Tibial nerve (tissue), 4 donors: ENCODE measurements at regions not wholly inside any gene's neighbourhood (a gene's known extent, or its start where the extent isn't known, plus 50 kb on each side); places are given as distances from the start of the nearest gene placed in this dataset.

Source experiments
- DNase-seq, 2 donors: peaks; one replicate each; pipeline ENCODE4 v3.0.0-alpha.2; 2019; ENCODE audit warnings: low spot score in 2 of 2
- H3K27ac ChIP-seq, 4 donors: fragments of 200-600 bp; sonication (generic) in 3 of 4; one replicate each; pipeline ENCODE4 v1.5.1; 2017 to 2019; ENCODE audit warnings: mild to moderate bottlenecking in 1 of 4
- H3K27me3 ChIP-seq, 2 donors: fragments of 200-600 bp; sonication (generic) in 1 of 2; one replicate each; pipeline versions ENCODE4 v1.5.1 to v1.6.0; 2017 to 2019
- H3K36me3 ChIP-seq, 3 donors: fragments of 200-600 bp; sonication (generic); one replicate each; pipeline ENCODE4 v1.5.1; 2018 to 2019
- H3K4me1 ChIP-seq, 4 donors: fragments of 200-600 bp; sonication (generic) in 3 of 4; one replicate each; pipeline ENCODE4 v1.5.1; 2017 to 2019
- H3K4me3 ChIP-seq, 4 donors: fragments of 200-600 bp; sonication (generic) in 3 of 4; one replicate each; pipeline ENCODE4 v1.5.1; 2017 to 2019; ENCODE audit warnings: mild to moderate bottlenecking in 1 of 4, moderate library complexity in 1 of 4
- H3K9me3 ChIP-seq, 4 donors: fragments of 200-600 bp; sonication (generic) in 3 of 4; one replicate each; pipeline ENCODE4 v1.5.1; 2017 to 2019
- CTCF ChIP-seq, 5 experiments: fragments of 200-600 bp in 3 of 5; fragments of 450-650 bp in 2 of 5; sonication (generic) in 3 of 5; IDR thresholded peaks; one replicate each; pipeline ENCODE4 v1.5.1; 2016 to 2019; ENCODE audit warnings: antibody characterized with exemption in 5 of 5, mild to moderate bottlenecking in 3 of 5, moderate library complexity in 2 of 5
- EP300 ChIP-seq, 2 donors: sonication (generic); formaldehyde crosslinking; IDR thresholded peaks; one replicate each; pipeline ENCODE4 v1.6.1; 2017; ENCODE audit warnings: antibody characterized with exemption in 2 of 2, mild to moderate bottlenecking in 1 of 2
- POLR2A ChIP-seq, 2 donors: fragments of 450-650 bp; IDR thresholded peaks; one replicate each; pipeline ENCODE4 v1.6.1; 2017; ENCODE audit warnings: antibody characterized with exemption in 2 of 2, mild to moderate bottlenecking in 2 of 2, moderate library complexity in 2 of 2
- WGBS, 2 donors: methylation state at CpG; one replicate each; pipeline ENCODE4 v1.1.5; 2018; 5-methylcytosine and 5-hydroxymethylcytosine counted together

GRCh38 chr12:107584563-107584962 lies 101.0 kb upstream of the PWP1 start:
- Histone ChIP-seq H3K27ac (no peak overlapping the region), H3K27me3 (no peaks in the 10 kb centered on the region), H3K4me3 (no peak overlapping the region), H3K36me3 (no peaks in the 10 kb centered on the region), H3K4me1 (peaks cover 0 to 8% (median 0%) of the 10 kb centered on the region in 4 donors), H3K9me3 (peaks cover 0 to 15% (median 0%) of the 10 kb centered on the region in 4 donors)
- TF ChIP-seq EP300 (IDR thresholded peaks at IDR 0.05), result no peak
- WGBS, 2 donors, result 41 to 88% methylated on average over 2 of the region's 2 CpGs
- DNase-seq, result no peak

DNA sequence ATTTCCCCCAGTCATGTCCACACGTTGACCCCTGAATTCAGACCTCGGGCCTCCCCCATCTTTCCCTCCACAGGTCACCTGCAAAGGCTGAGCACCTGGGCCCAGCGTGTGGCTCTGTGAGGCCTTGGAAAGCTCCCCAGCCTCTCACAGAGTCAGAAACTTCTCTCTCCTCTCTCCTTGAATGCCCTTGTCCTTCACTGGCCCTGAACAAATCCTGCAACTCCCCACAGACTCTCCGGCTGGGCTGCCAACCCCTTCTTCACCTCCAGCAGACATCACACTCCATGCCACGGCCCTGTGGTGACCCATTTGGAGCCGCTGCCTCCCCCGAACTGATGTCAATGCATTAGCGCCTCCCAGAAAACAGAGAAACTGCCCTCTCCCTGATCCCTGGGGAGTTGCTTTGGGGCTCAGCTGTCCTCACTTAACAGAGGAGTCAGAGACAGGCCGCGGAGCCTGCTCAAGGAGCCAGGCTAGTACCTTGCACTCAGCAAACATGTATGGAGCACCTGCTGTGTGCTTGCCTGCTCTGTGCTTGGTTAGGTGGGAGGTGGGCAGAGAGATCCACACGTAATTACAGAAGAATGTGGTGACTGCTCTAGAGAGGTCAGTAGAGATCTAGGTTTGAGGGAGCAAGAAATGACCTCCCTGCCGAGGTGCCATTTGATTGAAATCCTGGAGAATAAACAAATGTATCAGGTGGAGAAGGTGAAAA lies 99.2 kb upstream of the PWP1 start:
- no peak for DNase-seq
- Histone ChIP-seq H3K9me3 (peaks cover 0 to 15% (median 0%) of the 10 kb centered on the region in 4 donors), H3K4me3 (no peak overlapping the region), H3K27ac (no peak overlapping the region), H3K36me3 (no peaks in the 10 kb centered on the region), H3K27me3 (no peaks in the 10 kb centered on the region), H3K4me1 (peaks cover 0 to 3% (median 0%) of the 10 kb centered on the region in 4 donors)
- TF ChIP-seq CTCF (IDR thresholded peaks at IDR 0.05) (no peak), POLR2A (IDR thresholded peaks at IDR 0.05) (no peak), EP300 (IDR thresholded peaks at IDR 0.05) (no peak)
- 78 to 79% methylated on average over 11 to 12 of the region's 12 CpGs for WGBS, 2 donors

GRCh38 chr12:107590413-107590812 lies 95.2 kb upstream of the PWP1 start:
- no peak for TF ChIP-seq POLR2A (IDR thresholded peaks at IDR 0.05)
- TF ChIP-seq CTCF (IDR thresholded peaks at IDR 0.05), result no peak
- no peak for TF ChIP-seq EP300 (IDR thresholded peaks at IDR 0.05)
- 86 to 87% methylated on average over 3 of the region's 3 CpGs for WGBS, 2 donors
- no peak for DNase-seq
- no peaks in the 10 kb centered on the region for H3K36me3 ChIP-seq
- H3K4me3 ChIP-seq, result no peak overlapping the region
- no peak overlapping the region for H3K27ac ChIP-seq
- H3K4me1 ChIP-seq, result no peaks in the 10 kb centered on the region
- no peaks in the 10 kb centered on the region for H3K27me3 ChIP-seq
- peaks cover 0 to 31% (median 3%) of the 10 kb centered on the region in 4 donors for H3K9me3 ChIP-seq

DNA sequence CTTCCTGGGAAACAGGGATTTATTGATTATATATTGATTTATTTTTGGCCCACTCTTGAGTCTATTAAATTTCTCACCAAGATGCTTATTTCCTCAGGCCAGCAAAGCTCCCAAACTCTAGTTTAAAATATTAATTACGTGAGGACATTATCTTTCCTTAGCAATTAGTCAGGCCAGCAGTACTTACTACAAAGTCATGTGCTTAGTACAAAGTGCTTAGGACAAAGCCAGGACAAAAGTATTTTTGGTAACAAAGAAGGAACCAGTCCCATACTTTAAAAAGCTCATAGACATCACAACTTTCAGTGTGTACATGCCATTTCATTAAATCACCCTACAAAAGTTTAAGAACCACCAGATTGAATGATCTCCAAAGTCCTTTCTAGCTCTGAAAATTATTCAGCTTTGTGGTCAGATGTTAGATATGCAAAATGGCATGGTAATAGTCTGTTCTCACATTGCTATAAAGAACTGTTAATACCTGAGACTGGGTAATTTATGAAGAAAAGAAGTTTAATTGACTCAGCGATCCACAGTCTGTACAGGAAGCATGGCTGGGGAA lies 94.7 kb upstream of the PWP1 start:
- Histone ChIP-seq H3K27ac (no peak overlapping the region), H3K4me3 (no peak overlapping the region), H3K36me3 (no peaks in the 10 kb centered on the region), H3K9me3 (peaks cover 0 to 31% (median 3%) of the 10 kb centered on the region in 4 donors), H3K4me1 (no peaks in the 10 kb centered on the region), H3K27me3 (no peaks in the 10 kb centered on the region)
- DNase-seq, result no peak
- TF ChIP-seq EP300 (IDR thresholded peaks at IDR 0.05) (no peak), CTCF (IDR thresholded peaks at IDR 0.05) (no peak), POLR2A (IDR thresholded peaks at IDR 0.05) (no peak)
- 90% methylated on average over 2 of the region's 2 CpGs for WGBS, 2 donors

- Histone ChIP-seq H3K4me1 (no peaks in the 10 kb centered on the region), H3K27me3 (no peaks in the 10 kb centered on the region)
- WGBS, 2 donors, result 80 to 85% methylated on average over 7 of the region's 7 CpGs
These were observed 91.8 kb upstream of the PWP1 start for GRCh38 chr12:107593713-107594381.

More at GRCh38 chr12:107593713-107594381, 91.8 kb upstream of the PWP1 start:
- TF ChIP-seq POLR2A (IDR thresholded peaks at IDR 0.05), result no peak
- TF ChIP-seq CTCF (IDR thresholded peaks at IDR 0.05), result no peak
- Histone ChIP-seq H3K27ac (no peak overlapping the region), H3K9me3 (peaks cover 0 to 23% (median 3%) of the 10 kb centered on the region in 4 donors), H3K36me3 (no peaks in the 10 kb centered on the region), H3K4me3 (no peak overlapping the region)
- no peak for DNase-seq
